H9 (cell line): ENCODE measurements at regions not wholly inside any gene's neighbourhood (a gene's known extent, or its start where the extent isn't known, plus 50 kb on each side); places are given as distances from the start of the nearest gene placed in this dataset.

Experiments used
- DNase-seq: peaks from one replicate; pipeline ENCODE4 v3.0.0-alpha.2; 2017
- H2AFZ ChIP-seq: one replicate; pipeline ENCODE4 v1.6.1; 2013; ENCODE audit warnings: mild to moderate bottlenecking, low read length, control low read depth, moderate library complexity
- H2AK5ac ChIP-seq: 2 replicates; pipeline ENCODE4 v1.6.1; 2013; ENCODE audit warnings: low read length, control low read depth, mixed read lengths; ENCODE audit not compliant: insufficient read length
- H2BK120ac ChIP-seq: one replicate; pipeline ENCODE4 v1.6.1; 2013; ENCODE audit warnings: low read depth, mild to moderate bottlenecking, low read length, control low read depth, inconsistent platforms; ENCODE audit not compliant: poor library complexity, severe bottlenecking
- H2BK12ac ChIP-seq: 2 replicates; pipeline ENCODE4 v1.6.1; 2013; ENCODE audit warnings: low read length, control low read depth, mixed read lengths, low read depth; ENCODE audit not compliant: insufficient read length
- H2BK15ac ChIP-seq: 2 replicates; pipeline ENCODE4 v1.6.1; 2013; ENCODE audit warnings: low read depth, low read length, control low read depth
- H2BK20ac ChIP-seq: one replicate; pipeline ENCODE4 v1.6.1; 2013; ENCODE audit warnings: low read depth, mild to moderate bottlenecking, low read length, control low read depth, inconsistent platforms; ENCODE audit not compliant: poor library complexity, severe bottlenecking
- H2BK5ac ChIP-seq: 2 replicates; pipeline ENCODE4 v1.6.1; 2013; ENCODE audit warnings: low read length, control low read depth, mixed read lengths; ENCODE audit not compliant: insufficient read length
- H3K14ac ChIP-seq: 2 replicates; pipeline ENCODE4 v1.6.1; 2013; ENCODE audit warnings: low read length, control low read depth; ENCODE audit not compliant: insufficient read depth
- H3K18ac ChIP-seq: 2 replicates; pipeline ENCODE4 v1.6.1; 2013; ENCODE audit warnings: low read depth, mild to moderate bottlenecking, mixed read lengths, low read length, control low read depth; ENCODE audit not compliant: insufficient read length
- H3K23ac ChIP-seq: 2 replicates; pipeline ENCODE4 v1.6.1; 2013; ENCODE audit warnings: low read length, control low read depth, mixed read lengths, low read depth; ENCODE audit not compliant: insufficient read length
- H3K23me2 ChIP-seq: 2 replicates; pipeline ENCODE4 v1.6.1; 2013; ENCODE audit warnings: low read depth, mild to moderate bottlenecking, mixed read lengths, low read length, control low read depth; ENCODE audit not compliant: insufficient read length, poor library complexity, severe bottlenecking
- H3K27ac ChIP-seq: 2 replicates; pipeline ENCODE4 v1.5.1; 2013; ENCODE audit warnings: low read length, control low read depth, mixed read lengths, low read depth; ENCODE audit not compliant: insufficient read length
- H3K27me3 ChIP-seq: 2 replicates; pipeline ENCODE4 v1.6.1; 2013; ENCODE audit warnings: low read length, control low read depth, inconsistent platforms; ENCODE audit not compliant: insufficient read depth
- H3K4ac ChIP-seq: 2 replicates; pipeline ENCODE4 v1.6.1; 2013; ENCODE audit warnings: low read depth, mild to moderate bottlenecking, control low read depth, inconsistent platforms, low read length, moderate library complexity
- H3K4me1 ChIP-seq: 2 replicates; pipeline ENCODE4 v1.6.1; 2013; ENCODE audit warnings: low read length, control low read depth, inconsistent platforms; ENCODE audit not compliant: insufficient read depth
- H3K4me2 ChIP-seq: 2 replicates; pipeline ENCODE4 v1.6.1; 2013; ENCODE audit warnings: low read length, control low read depth, mixed read lengths; ENCODE audit not compliant: insufficient read length, insufficient read depth
- H3K56ac ChIP-seq: 2 replicates; pipeline ENCODE4 v1.6.1; 2013; ENCODE audit warnings: low read depth, mild to moderate bottlenecking, mixed read lengths, low read length, control low read depth; ENCODE audit not compliant: insufficient read length
- H3K79me1 ChIP-seq: 2 replicates; pipeline ENCODE4 v1.6.1; 2013; ENCODE audit warnings: low read depth, mild to moderate bottlenecking, moderate library complexity, low read length, control low read depth, inconsistent platforms; ENCODE audit not compliant: insufficient read depth, poor library complexity, severe bottlenecking
- H3K79me2 ChIP-seq: 2 replicates; pipeline ENCODE4 v1.6.1; 2013; ENCODE audit warnings: low read length, control low read depth, inconsistent platforms; ENCODE audit not compliant: insufficient read depth
- H3K9ac ChIP-seq: 2 replicates; pipeline ENCODE4 v1.6.1; 2013; ENCODE audit warnings: low read length, control low read depth, mixed read lengths; ENCODE audit not compliant: insufficient read length; ENCODE audit errors: extremely low read depth
- H3K9me3 ChIP-seq: one replicate; pipeline ENCODE4 v1.6.1; 2013; ENCODE audit warnings: low read depth, low read length, inconsistent platforms; ENCODE audit not compliant: control insufficient read depth
- H3T11ph ChIP-seq: one replicate; pipeline ENCODE4 v1.6.1; 2013; ENCODE audit warnings: mild to moderate bottlenecking, low read length, control low read depth, inconsistent platforms
- H4K20me1 ChIP-seq: one replicate; pipeline ENCODE4 v1.6.1; 2013; ENCODE audit not compliant: control insufficient read depth, insufficient read length, insufficient read depth
- H4K5ac ChIP-seq: 2 replicates; pipeline ENCODE4 v1.6.1; 2013; ENCODE audit warnings: low read depth, mild to moderate bottlenecking, mixed read lengths, low read length, control low read depth; ENCODE audit not compliant: insufficient read length
- H4K8ac ChIP-seq: replicated peaks from 2 replicates; pipeline ENCODE4 v1.6.1; 2013; ENCODE audit warnings: low read length, control low read depth, mixed read lengths, low read depth; ENCODE audit not compliant: insufficient read length
- H4K91ac ChIP-seq: 2 replicates; pipeline ENCODE4 v1.6.1; 2013; ENCODE audit warnings: low read depth, mild to moderate bottlenecking, moderate library complexity, mixed read lengths, low read length, control low read depth; ENCODE audit not compliant: insufficient read length
- H3K27ac Mint-ChIP-seq, 3 experiments: 2 replicates in 2 of 3; 3 replicates in 1 of 3; pipeline ENCODE4 v1.8.0; 2020 to 2021; ENCODE audit warnings: mixed read lengths in 3 of 3, mild to moderate bottlenecking in 1 of 3, moderate library complexity in 1 of 3
- H3K27me3 Mint-ChIP-seq: 2 replicates; pipeline ENCODE4 v1.8.0; 2021; ENCODE audit warnings: low read depth, mild to moderate bottlenecking, moderate library complexity, mixed read lengths
- H3K36me3 Mint-ChIP-seq, 3 experiments: 2 replicates in 2 of 3; 3 replicates in 1 of 3; pipeline ENCODE4 v1.8.0; 2020 to 2021; ENCODE audit warnings: low read depth in 3 of 3, mixed read lengths in 3 of 3; ENCODE audit not compliant: insufficient read depth in 1 of 3
- H3K4me1 Mint-ChIP-seq, 2 experiments: 2 replicates each; pipeline ENCODE4 v1.8.0; 2020; ENCODE audit warnings: mixed read lengths in 2 of 2
- H3K4me3 Mint-ChIP-seq, 2 experiments: 2 replicates in 1 of 2; 3 replicates in 1 of 2; pipeline ENCODE4 v1.8.0; 2020 to 2021; ENCODE audit warnings: mild to moderate bottlenecking in 2 of 2, mixed read lengths in 2 of 2, moderate library complexity in 1 of 2
- H3K9me3 Mint-ChIP-seq, 2 experiments: 2 replicates in 1 of 2; 3 replicates in 1 of 2; pipeline ENCODE4 v1.8.0; 2020; ENCODE audit warnings: mild to moderate bottlenecking in 2 of 2, mixed read lengths in 2 of 2, moderate library complexity in 1 of 2
- CTCF ChIP-seq: fragments of 200-600 bp; sonication (generic); conservative IDR thresholded peaks from 3 replicates; pipeline ENCODE4 v1.8.0; 2021; ENCODE audit warnings: antibody characterized with exemption, mild to moderate bottlenecking

DNA sequence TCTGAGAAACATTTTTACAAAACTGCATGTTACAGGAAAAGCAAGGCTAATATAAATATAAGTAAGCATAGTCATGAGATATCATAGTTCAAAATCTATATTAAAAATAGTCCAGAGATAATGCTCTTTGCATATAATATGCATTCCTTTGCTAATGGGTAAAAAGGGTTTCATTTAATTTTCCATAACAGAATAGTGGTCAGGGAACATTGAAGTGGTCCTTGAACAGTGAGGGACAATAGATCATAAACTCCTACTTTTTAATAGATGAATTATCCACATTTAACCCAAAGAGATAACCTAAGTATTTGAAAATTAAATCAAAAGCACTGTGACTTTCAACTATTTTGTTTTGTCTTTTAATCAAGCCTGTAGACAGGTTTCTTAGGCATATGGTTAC lies 243.1 kb upstream of the ADGRB3 start:
- no peak overlapping the region for H2BK15ac ChIP-seq
- H4K20me1 ChIP-seq: no peaks in the 10 kb centered on the region
- H4K8ac ChIP-seq: no peak overlapping the region
- no peak overlapping the region for H3T11ph ChIP-seq
- DNase-seq: no peak
- no peak overlapping the region for H3K4ac ChIP-seq
- no peak overlapping the region for H3K14ac ChIP-seq
- Mint-ChIP-seq H3K27me3 (no peaks in the 10 kb centered on the region), H3K27ac (no peak overlapping the region), H3K4me1 (no peaks in the 10 kb centered on the region), H3K9me3 (peaks cover 0 to 1% of the 10 kb centered on the region in 2 experiments; a peak in 1 of 5 replicates), H3K4me3 (no peak overlapping the region), H3K36me3 (no peaks in the 10 kb centered on the region)
- no peak overlapping the region for H2AFZ ChIP-seq
- no peak overlapping the region for H3K18ac ChIP-seq
- H3K23me2 ChIP-seq: no peaks in the 10 kb centered on the region
- H3K4me2 ChIP-seq: no peak overlapping the region
- no peak overlapping the region for H3K9ac ChIP-seq
- H2BK20ac ChIP-seq: no peak overlapping the region
- H4K5ac ChIP-seq: no peak overlapping the region
- H3K79me2 ChIP-seq: no peaks in the 10 kb centered on the region
- no peak overlapping the region for H3K56ac ChIP-seq
- H4K91ac ChIP-seq: no peak overlapping the region
- no peak overlapping the region for H3K27ac ChIP-seq
- no peaks in the 10 kb centered on the region for H3K9me3 ChIP-seq
- no peaks in the 10 kb centered on the region for H3K27me3 ChIP-seq
- no peak overlapping the region for H2AK5ac ChIP-seq
- H3K79me1 ChIP-seq: no peaks in the 10 kb centered on the region
- no peak overlapping the region for H2BK12ac ChIP-seq
- no peak overlapping the region for H3K23ac ChIP-seq
- H2BK5ac ChIP-seq: no peak overlapping the region
- no peak overlapping the region for H2BK120ac ChIP-seq
- no peaks in the 10 kb centered on the region for H3K4me1 ChIP-seq
- no peak for TF ChIP-seq CTCF
